GM18505 (cell line): ENCODE measurements at regions not wholly inside any gene's neighbourhood (a gene's known extent, or its start where the extent isn't known, plus 50 kb on each side); places are given as distances from the start of the nearest gene placed in this dataset.

Experiments used
- ATAC-seq: cut with Tn5 transposase; IDR thresholded peaks from one replicate; pipeline ENCODE4 v1.9.1; 2021; ENCODE audit not compliant: unreplicated experiment
- POLR2A ChIP-seq: IDR thresholded peaks from 4 replicates; pipeline ENCODE4 v1.6.1; 2011; ENCODE audit warnings: borderline replicate concordance; ENCODE audit not compliant: insufficient read depth, insufficient read length; ENCODE audit errors: extremely low read depth

GRCh38 chr1:42041031-42041430, 112.2 kb upstream of the GUCA2B start:
- no peak for ATAC-seq
- TF ChIP-seq POLR2A, result no peak

DNA sequence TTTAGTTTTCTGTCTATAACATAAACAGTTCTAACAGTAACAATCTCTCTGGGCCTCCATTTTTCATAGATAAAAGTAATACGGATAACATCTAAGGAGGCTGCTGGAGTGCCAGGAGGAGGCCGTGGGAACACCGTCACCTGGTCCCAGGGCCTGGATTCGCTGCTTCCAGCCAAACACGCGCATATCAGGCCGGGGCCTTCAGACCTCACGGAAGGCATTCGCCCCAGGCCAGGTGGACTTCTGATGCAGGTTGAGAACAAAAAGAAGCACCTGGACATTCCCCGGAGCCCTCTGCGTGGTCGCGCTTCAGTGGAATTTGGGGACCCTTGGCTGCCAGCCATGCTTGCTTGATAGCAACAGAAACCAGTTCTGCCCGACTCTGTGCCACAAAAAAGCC, 113.1 kb upstream of the GUCA2B start:
- ATAC-seq, result no peak
- TF ChIP-seq POLR2A, result no peak

- TF ChIP-seq POLR2A, result no peak
Observed at GRCh38 chr1:42038261-42038660, 114.9 kb upstream of the GUCA2B start.

GRCh38 chr1:42037586-42037985, 115.6 kb upstream of the GUCA2B start:
- TF ChIP-seq POLR2A, result no peak
- ATAC-seq, result no peak

More at GRCh38 chr1:42038261-42038660, 114.9 kb upstream of the GUCA2B start:
- ATAC-seq, result no peak

- no peak for TF ChIP-seq POLR2A
- ATAC-seq, result no peak
Observed at GRCh38 chr1:42037161-42037560, 116.0 kb upstream of the GUCA2B start.

DNA sequence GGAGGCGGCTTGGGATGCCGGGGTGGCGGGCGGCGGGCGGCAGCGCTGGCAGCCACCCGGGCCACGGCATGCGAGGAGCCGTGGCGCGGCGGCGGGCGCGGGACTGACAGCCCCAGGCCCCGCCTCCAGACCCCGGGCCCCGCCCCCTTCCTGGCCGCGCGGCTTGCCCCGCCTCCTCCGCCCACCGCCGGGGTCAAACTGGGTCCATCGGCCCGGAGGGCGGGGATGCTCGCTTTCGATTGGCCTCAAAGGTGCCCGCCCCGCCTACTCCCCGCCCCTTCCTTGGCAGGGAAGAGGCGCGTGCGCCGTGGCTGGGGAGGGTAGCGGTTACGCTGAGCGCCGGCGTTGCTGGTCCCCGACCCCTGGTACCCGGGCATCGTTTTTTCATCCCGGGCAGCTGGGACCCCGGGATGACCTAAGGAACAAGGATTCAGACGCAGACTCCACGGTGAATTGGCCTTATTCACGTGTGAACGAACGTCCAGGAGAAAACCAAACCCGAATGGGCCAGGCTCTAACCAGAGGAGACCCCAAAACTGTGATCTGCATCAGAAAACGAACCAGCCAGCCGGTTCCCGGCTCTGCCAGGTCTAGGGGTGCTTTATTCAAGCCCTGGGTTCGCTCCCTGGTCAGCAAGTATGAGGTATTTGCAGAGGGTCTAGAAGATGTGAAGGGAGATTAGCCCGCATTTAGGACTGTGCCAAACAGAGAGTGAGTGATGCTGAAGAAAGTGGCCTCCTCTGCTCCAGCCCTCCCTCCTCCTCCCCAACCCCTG, 117.2 kb upstream of the GUCA2B start:
- peak; percentile 87 for ATAC-seq
- TF ChIP-seq POLR2A, result peak; percentile 54

DNA sequence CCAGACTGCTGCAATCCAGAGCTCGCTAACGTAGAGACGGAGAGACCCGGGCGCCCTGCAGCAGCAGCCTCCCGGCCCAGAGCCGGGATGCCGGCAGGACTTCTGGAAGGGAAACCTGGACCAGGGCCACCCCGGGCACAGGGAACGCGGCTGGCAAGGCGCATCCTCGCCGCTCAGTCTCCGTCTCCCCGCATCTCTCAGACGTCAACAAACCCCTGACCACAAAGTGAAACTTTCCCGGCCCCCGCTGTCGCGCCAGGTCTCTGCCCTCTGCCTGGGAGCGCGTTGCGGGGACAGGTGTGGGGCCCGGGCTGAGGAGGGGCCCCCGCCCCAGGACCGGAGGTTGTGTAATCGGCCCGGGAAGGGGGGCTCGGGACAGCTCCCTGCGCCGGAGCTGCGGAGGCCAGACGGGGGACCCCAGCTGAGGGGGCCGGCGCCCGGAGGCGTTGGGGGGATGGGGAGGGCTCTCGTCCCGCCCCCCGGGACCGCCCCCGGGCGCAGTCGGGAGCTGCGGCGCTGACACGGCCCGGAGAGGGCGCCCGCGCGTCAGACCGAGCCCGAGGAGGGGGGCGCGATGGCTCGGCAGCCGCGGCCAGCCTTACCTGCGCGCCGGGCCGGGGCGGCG, 116.6 kb upstream of the HIVEP3 start:
- ATAC-seq, result peak; percentile 73
- no peak for TF ChIP-seq POLR2A

- ATAC-seq, result no peak
- TF ChIP-seq POLR2A, result no peak
Observed at GRCh38 chr1:42034426-42034825, 115.7 kb upstream of the HIVEP3 start.

- TF ChIP-seq POLR2A, result no peak
- ATAC-seq, result no peak
Observed at GRCh38 chr1:42033629-42034028, 114.9 kb upstream of the HIVEP3 start.

DNA sequence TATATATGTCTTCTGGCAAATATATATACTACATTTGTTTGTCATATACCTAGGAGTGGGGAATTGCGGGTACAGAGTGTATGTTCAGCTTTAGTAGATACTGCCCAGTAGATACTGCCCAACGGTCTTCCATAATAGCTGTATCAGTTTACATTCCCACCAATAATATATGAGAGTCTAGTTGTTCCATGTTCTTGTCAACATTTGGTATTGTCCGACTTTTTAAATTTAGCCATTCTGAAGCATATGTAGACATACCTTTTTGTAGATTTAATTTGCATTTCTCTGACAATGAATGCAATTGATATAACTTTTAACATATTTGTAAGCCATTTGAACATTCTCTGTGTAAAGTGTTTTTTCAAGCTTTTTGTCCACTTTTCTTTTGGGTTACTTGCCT, 99.0 kb upstream of the HIVEP3 start:
- no peak for ATAC-seq
- no peak for TF ChIP-seq POLR2A

GRCh38 chr1:42017259-42017658, 98.5 kb upstream of the HIVEP3 start:
- TF ChIP-seq POLR2A, result no peak
- ATAC-seq, result no peak

DNA sequence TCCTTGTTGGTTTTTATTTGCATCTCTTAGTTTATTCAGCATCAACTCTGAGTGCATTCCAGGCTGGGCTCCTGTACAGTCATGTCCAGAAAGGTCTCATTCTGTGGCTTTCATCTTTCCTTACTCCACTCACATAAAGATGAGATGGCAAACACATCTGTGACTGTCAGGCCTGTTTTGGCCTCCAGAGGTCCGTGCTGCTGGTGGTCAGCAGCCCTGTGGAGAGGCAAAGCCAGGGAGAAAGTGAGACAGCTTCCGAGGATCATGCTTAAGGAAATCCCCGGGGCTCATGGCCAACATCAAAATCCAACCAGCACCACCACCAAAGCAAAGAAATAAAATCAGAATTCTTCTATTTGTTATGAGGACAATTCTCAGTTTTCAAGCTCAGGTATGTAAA, 96.1 kb upstream of the HIVEP3 start:
- ATAC-seq, result no peak

GRCh38 chr1:42013881-42014470, 95.3 kb upstream of the HIVEP3 start:
- no peak for TF ChIP-seq POLR2A
- ATAC-seq, result no peak

More for the DNA sequence above, 96.1 kb upstream of the HIVEP3 start:
- no peak for TF ChIP-seq POLR2A

DNA sequence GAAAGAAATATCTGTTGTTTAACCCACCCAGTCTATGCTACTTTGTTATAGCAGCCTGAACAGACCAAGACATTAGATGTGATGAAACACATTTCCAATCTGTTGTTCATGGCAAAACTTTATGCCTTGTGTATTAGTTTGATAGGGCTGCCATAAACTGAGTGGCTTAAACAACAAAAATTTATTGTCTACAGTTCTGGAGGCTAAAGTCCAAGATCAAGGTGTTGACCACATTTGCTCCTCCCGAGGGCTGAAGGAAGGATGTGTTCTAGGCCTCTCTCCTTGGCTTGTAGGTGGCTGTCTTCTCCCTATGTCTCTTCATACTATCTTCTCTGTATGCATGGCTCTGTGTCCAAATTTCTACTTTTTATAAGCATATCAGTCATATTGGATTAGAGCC, 94.1 kb upstream of the HIVEP3 start:
- ATAC-seq, result no peak
- no peak for TF ChIP-seq POLR2A
